NCI-H748 treated with DMSO at 0.1 percent for 48 hours (cell line): ENCODE measurements at regions not wholly inside any gene's neighbourhood (a gene's known extent, or its start where the extent isn't known, plus 50 kb on each side); places are given as distances from the start of the nearest gene placed in this dataset.
A peak's percentile ranks its signal among the peaks of the same experiment; 100 is the strongest.
"Not testable (repeated sequence)": the region's sequence is repeated elsewhere in the genome, so short reads cannot be mapped to it uniquely, and the experiment has no call there.

Experiments used
- DNase-seq: peaks from one replicate; lab custom pipeline; 2025; lab: John Stamatoyannopoulos, UW

DNA sequence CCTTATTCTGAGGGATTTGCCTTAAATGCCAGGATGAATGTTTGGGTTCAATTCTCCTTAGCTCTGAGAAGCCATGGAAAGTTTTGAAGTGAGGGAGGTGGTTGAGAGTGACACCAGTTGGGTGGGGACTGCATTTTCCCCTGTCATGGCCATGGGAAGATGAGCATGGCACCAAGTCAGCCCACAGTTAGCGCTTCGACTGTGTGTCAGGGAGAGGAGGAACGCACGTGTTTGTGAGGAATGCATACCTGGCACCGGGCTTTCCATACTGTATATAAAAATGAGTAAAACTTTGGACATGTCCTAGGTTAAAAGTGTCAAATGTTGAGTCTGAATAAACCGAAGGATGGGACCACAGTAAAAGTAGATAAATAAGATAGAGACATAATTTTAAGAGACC lies 187.5 kb upstream of the KL start:
- DNase-seq = no peak

GRCh38 chr13:32829269-32829668 lies 187.0 kb upstream of the KL start:
- no peak for DNase-seq

DNA sequence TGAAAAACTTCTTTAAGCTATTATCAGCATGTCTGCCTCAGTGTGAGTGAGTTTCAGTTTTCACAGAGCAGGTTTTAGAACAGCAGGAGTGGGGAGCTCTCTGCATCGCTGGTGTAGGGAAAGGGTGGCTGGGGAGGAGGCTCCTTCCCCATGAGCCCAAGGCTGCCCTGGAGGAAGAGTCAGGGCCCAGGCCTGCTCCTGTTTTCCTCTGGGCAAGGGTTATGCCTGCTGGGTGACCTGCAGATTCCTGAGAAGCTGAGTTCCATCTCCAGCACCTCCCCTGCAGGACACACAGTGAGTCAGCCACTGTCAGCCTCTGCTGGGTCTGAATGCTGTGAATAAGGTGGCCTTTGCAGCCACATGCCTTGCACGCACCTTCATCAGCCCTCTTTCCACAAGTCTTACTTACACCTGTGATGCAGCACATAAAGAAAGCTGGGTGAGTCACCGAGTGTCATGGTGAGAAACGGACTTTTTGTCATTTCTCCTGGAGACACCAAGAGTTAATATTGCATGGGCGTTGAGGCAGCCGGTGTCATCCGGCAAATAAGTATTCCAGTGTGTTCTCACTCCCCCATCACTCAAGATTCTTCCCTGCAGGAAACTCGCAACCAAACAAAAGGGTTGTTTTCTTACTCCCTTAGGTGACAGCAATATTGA lies 186.4 kb upstream of the KL start:
- DNase-seq = no peak

DNA sequence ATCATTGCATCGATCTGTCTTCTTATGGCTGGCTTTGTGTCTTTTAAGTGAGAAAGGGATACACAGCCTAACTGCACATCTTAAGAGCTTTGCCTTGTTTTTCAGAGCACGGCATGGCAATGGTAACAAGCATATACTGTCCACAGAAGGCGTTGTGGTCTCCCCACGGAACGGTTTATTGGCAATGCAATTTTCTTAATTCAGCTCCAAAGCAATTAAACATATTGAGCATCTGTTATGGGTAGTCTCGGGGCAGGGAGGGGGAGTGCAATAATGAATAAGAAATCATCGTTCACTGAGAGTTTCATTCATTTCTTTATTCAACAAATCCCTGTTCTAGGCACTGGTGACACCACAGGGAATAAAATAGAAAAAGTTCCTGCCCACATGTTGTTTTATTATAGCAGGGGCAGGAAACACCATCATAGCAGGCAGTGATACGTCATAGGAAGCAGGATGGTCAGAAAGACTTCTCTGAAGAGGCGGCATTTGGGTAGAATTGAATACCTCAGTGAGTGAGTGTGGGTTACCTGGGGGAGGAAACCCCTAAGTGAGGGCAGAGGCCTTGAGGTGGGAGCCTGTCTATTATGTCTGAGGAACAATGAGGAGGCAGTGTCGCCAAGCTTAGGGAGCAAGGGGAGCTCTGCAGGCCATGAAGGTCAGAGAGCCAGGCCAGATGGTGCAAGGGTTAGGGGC lies 185.7 kb upstream of the KL start:
- DNase-seq = no peak

- no peak for DNase-seq
Measured at GRCh38 chr13:32837307-32837972, 178.8 kb upstream of the KL start.

- DNase-seq = no peak
Measured at GRCh38 chr13:32837973-32838927, 178.0 kb upstream of the KL start.

DNA sequence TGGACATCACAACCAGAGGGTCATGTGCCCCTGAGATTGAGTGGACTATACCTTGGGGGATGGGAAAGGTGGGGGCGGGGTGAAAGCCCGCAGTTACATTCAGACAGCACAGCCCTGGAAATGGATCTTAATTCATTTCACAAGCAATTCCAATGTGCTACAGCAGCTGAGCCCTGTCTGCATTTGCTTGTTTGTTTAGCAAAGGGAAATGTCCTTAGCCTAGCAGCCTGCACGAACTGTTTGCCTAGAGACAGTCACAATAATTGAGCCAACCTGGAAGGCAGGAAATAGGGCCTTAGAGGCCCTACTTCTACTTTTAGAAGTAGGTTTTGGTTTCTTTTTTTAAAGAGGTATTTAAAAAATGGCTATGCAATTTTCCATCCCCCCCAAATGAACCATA lies 177.3 kb upstream of the KL start:
- peak; percentile 93 for DNase-seq

DNA sequence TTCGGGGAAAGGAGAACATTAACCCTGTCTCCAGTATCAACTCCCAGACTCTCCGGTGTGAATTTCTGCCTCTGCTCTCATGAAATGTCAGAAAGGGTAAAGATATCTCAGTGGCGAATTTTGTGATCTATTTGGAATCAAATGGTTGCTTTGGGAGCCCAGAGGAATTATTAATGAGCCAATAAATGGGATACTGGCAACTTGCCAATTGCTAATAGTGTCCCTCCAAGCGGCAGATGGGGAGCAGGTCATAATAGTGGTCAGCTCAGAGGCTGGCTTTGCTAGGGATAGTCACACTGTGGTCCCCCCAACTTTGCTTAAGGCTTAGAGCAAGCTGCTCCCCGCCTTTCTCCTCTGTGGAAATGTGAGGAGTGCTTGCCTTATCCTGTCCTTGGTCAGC lies 176.1 kb upstream of the KL start:
- DNase-seq = no peak

- no peak for DNase-seq
Measured at GRCh38 chr13:32840989-32841713, 175.1 kb upstream of the KL start.

- DNase-seq = no peak
Measured at GRCh38 chr13:32845952-32846950, 170.0 kb upstream of the KL start.

DNA sequence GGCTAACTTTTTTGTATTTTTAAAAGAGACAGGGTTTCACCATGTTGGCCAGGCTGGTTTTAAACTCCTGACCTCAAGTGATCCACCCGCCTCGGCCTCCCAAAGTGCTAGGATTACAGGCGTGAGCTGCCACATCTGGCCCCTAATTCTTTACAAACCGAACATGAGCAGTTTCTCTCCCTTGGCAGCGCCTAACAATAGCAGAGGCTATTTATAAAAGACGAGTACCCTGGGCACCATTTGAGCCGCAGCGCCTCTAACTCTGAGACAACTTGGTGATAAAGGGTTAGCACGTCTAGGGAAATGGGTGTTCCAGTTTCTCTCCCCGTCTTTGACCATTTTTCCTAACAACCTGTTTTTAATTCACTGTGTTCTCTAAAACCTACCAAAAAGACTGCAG lies 168.2 kb upstream of the KL start:
- DNase-seq = not testable (repeated sequence)

GRCh38 chr13:32849369-32849768 lies 166.9 kb upstream of the KL start:
- DNase-seq = no peak

DNA sequence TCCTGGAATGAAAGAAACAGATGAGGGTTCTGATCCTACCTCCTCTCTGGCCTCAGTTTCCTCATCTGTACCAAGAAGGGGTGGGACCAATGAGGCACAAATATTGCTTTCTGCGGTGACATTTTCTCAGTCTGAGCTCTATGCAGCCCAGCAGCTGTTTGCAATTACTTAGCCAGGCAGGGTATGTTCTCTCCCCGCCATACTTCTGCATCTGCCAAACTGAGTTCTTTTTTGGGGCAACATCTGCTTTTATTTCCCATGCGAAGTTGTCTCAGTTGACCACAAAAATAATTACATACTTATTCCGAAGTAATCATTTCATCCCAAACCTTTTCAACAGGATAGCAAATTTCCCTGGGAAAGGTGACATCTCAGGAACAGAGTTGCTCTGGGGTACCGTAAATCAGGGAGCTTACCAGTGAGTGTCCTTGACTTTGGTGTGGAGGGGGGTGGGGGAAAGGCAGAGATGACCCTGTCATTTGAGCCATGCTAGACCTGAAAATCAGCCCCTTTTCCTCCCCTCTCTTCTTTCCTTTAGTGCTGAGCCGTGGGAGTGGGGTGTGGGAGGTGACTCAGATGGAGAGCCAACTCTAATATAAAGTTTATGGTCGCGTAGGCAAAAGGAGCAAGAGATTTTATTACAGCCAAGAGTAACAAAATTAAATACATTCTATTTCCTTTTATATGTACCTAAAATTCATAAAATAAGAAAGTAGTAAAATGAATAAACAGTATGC lies 165.7 kb upstream of the KL start:
- no peak for DNase-seq

GRCh38 chr13:32851083-32852069 lies 164.8 kb upstream of the KL start:
- no peak for DNase-seq

GRCh38 chr13:32852526-32852925 lies 163.7 kb upstream of the KL start:
- no peak for DNase-seq

DNA sequence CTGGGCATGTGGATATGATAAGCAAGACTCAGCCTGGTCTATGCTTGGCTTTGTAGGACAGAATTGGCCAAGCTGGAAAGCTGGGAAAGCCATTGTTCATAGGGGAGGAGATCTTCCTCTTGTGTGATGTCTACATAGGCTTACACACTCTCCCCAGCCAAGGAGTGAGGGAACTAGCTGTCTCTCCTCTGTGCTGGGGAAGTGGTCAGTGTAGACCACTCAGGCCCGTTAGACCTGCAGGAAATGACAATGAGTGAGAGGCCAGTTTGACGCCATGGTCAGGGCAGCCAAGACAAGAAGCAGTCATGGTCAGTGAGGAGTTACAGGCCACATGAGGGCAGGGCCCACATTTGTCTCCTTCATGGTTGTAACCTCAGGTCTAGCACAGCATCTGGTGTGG lies 159.1 kb upstream of the KL start:
- DNase-seq = no peak

- DNase-seq = no peak
Measured at GRCh38 chr13:32857689-32858088, 158.5 kb upstream of the KL start.

DNA sequence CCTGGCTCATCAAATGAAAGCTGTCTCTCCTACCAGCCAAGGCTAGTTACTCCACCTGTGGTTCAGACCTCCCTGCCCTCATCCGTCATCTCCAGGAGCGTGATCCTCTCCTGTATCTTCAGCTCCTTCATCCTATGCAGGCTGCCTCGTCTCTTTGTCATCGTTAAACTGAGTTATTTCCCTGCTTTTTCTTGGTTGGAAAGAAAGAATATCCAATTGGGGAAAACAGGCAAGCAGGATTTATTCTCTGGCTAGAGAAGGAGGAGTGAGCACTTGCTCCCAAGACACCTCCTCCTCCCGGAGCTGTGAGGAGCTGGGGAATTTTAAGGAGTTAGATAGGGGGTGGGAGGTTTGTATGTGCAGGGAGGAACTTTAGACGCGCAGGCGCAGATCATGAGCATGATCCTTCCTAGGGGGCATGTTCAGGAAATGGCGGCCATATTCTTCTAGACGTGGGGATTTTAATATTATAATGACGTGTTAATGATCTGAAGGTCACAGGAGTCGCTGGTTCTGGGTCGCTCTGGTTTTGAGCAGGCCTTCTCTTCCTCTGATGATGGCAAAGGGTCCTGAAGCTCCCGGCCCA lies 156.4 kb upstream of the KL start:
- DNase-seq = no peak
